Effector memory CD4-positive, alpha-beta T cell (primary cell): ENCODE measurements at regions not wholly inside any gene's neighbourhood (a gene's known extent, or its start where the extent isn't known, plus 50 kb on each side); places are given as distances from the start of the nearest gene placed in this dataset.
"Not testable (repeated sequence)": the region's sequence is repeated elsewhere in the genome, so short reads cannot be mapped to it uniquely, and the experiment has no call there.

Experiments used
- DNase-seq, 3 donors: peaks; one replicate each; pipeline ENCODE4 v3.0.0-alpha.2; 2020
- H3K27ac ChIP-seq: 2 replicates; pipeline ENCODE4 v1.7.0; 2013; ENCODE audit warnings: mild to moderate bottlenecking, low read length, moderate library complexity; ENCODE audit not compliant: insufficient read depth, poor library complexity, severe bottlenecking
- H3K27me3 ChIP-seq: replicated peaks from 2 replicates; pipeline ENCODE4 v1.7.0; 2013; ENCODE audit warnings: mild to moderate bottlenecking, low read length; ENCODE audit not compliant: insufficient read depth, control insufficient read depth, poor library complexity, severe bottlenecking
- H3K36me3 ChIP-seq: 2 replicates; pipeline ENCODE4 v1.7.0; 2013; ENCODE audit warnings: mild to moderate bottlenecking, low read length, moderate library complexity; ENCODE audit not compliant: control insufficient read depth, insufficient read depth
- H3K4me1 ChIP-seq: 2 replicates; pipeline ENCODE4 v1.7.0; 2013; ENCODE audit warnings: low read length, mild to moderate bottlenecking; ENCODE audit not compliant: control insufficient read depth, insufficient read depth, poor library complexity, severe bottlenecking
- H3K4me3 ChIP-seq: 2 replicates; pipeline ENCODE4 v1.7.0; 2013; ENCODE audit warnings: low read length, low read depth, mild to moderate bottlenecking; ENCODE audit not compliant: insufficient read depth, poor library complexity, severe bottlenecking
- H3K9me3 ChIP-seq: 2 replicates; pipeline ENCODE4 v1.7.0; 2013; ENCODE audit warnings: mild to moderate bottlenecking, low read length, moderate library complexity; ENCODE audit not compliant: control insufficient read depth

DNA sequence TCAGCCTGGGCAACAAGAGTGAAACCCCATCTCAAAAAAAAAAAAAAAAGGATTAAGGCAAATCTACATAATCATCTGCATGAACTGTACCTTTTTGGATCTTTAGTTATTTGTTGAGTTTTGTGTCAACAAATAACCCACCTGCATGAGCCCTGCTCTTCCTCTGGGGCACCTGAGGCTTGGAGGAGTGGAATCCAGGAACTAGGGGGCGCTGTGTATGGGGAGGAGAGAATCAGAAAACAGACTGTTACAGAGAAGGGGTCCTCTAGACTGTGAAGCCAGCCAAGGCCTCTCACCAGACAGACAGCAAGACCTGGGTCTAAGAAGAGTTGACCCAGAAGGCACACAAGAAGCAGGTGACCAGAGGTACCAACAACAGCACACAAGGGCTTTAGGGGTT lies 682.8 kb upstream of the NRP1 start:
- Histone ChIP-seq H3K27me3 (no peaks in the 10 kb centered on the region), H3K36me3 (no peaks in the 10 kb centered on the region), H3K4me1 (no peaks in the 10 kb centered on the region), H3K4me3 (no peak overlapping the region), H3K27ac (no peak overlapping the region), H3K9me3 (no peaks in the 10 kb centered on the region)
- no peak for DNase-seq

DNA sequence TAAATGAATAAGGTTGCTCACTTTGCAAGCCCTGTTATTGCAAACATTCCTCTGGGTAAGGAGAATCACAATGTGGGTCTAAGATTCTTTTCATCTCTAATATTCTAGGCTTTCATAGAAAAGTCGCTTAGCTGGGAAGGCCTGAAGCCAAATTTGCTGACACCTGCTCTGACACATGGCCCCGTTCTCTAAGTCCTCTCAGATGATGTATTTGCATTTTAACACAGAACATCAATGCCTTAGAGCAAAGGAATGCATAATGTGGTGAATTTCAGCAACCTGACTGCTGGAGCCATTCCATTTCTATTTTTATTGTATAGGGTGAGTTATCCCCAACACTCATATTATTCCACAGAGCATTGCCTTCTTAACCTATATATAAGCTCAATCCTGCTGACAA lies 682.1 kb upstream of the NRP1 start:
- H3K4me3 ChIP-seq, result no peak overlapping the region

DNA sequence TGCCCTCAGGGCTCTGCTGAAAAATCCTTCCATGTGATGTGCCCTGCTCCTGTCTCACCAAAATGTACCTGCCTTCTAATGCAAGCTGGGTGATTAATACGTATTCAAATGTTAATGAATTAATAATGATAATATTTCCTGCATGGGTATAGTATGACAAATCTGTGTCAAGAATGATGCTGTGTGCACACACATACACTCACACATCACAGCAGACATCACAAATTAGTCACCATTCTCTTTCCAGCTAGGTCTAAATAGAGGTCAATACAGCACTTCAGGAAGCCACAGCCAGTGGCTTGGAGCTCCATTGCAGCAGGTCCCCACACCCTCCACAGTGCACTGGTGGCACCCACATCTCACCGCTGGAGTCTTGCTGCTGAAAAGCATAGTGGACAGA lies 681.2 kb upstream of the NRP1 start:
- no peak for DNase-seq
- Histone ChIP-seq H3K9me3 (no peaks in the 10 kb centered on the region), H3K36me3 (no peaks in the 10 kb centered on the region), H3K4me1 (no peaks in the 10 kb centered on the region), H3K27ac (no peak overlapping the region), H3K4me3 (no peak overlapping the region), H3K27me3 (no peaks in the 10 kb centered on the region)

More for the DNA sequence above, 682.1 kb upstream of the NRP1 start:
- Histone ChIP-seq H3K27ac (no peak overlapping the region), H3K9me3 (no peaks in the 10 kb centered on the region), H3K27me3 (no peaks in the 10 kb centered on the region), H3K36me3 (no peaks in the 10 kb centered on the region), H3K4me1 (no peaks in the 10 kb centered on the region)
- no peak for DNase-seq

DNA sequence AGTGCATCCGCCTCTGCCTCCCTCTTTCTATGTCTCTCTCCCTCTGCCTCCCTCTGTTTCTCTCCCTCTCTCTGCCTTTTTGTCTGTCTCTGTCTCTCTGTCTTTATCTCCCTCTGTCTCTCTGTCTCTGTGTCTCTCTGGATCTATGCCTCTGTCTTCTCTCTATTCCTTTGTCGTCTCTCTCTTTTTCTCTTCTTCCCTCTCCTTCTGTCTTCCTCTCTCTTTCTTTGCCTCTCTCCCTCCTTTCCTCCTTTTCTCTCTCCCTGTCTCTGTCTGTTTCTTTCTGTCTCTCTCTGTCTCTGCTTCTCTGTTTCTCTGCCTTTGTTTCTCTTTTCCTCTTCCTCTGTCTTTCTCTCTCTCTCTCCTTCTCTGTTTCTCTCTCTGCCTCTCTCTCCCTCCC lies 678.8 kb upstream of the NRP1 start:
- Histone ChIP-seq H3K4me1 (no peaks in the 10 kb centered on the region), H3K9me3 (no peaks in the 10 kb centered on the region), H3K27ac (no peak overlapping the region), H3K4me3 (no peak overlapping the region), H3K36me3 (no peaks in the 10 kb centered on the region), H3K27me3 (no peaks in the 10 kb centered on the region)
- no peak for DNase-seq

DNA sequence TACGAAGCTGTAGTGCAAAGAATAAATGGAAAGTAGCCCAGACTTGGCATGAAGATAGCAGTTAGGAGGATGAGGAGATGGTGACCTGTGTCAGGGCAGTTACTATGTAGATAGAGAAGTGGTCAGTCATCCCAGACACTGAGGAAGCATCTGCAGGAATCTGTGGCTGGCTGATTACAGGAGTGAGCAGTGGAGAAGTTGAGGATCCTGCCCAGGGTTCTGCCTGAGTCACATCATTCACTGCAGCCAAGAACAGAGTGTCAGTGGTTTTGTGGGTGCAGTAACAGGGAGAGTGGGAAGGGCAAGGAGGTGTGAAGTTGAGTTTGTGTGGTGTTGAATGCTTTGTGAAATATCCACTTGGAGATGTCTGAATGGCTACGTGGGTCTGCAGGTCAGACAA lies 676.4 kb upstream of the NRP1 start:
- no peaks in the 10 kb centered on the region for H3K9me3 ChIP-seq
- DNase-seq, result no peak
- H3K27me3 ChIP-seq, result no peaks in the 10 kb centered on the region
- no peak overlapping the region for H3K27ac ChIP-seq
- H3K36me3 ChIP-seq, result no peaks in the 10 kb centered on the region
- H3K4me1 ChIP-seq, result no peaks in the 10 kb centered on the region
- H3K4me3 ChIP-seq, result no peak overlapping the region

DNA sequence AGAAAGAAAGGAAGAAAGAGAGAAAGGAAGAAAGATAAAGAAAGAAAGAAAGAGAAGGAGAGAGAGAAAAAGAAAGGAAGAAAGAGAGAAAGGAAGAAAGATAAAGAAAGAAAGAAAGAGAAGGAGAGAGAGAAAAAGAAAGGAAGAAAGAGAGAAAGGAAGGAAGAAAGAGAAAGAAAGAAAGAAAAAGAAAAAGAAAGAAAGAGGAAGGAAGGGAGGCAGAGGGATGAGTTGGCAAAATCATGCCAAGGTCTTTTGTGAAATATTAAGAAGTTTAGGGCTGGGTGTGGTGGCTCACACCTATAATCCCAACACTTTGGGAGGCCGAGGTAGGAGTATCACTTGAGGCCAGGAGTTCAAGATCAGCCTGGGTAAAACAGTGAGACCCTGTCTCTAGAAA lies 675.8 kb upstream of the NRP1 start:
- not testable (repeated sequence) for DNase-seq, H3K4me3 ChIP-seq, H3K27me3 ChIP-seq, H3K9me3 ChIP-seq, H3K27ac ChIP-seq, H3K36me3 ChIP-seq, H3K4me1 ChIP-seq

DNA sequence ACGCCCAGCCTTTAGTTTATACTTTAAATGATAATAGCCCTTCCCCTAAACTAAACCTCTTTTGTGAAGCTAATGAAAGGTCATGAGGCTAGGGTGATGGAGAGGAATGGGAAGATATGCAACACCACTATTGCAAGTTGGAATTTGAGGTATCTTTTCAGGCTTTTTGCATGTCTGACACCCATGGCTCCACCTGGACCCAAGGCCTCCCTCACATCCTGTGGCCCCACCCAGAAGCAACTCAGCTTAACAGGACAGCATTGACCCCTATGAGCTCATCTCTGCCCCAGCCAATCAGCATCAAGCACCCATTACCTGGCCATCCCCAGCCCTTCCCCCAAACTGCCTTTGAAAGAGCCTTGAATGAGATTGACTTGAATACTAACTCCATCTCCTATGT lies 674.2 kb upstream of the NRP1 start:
- no peak overlapping the region for H3K4me3 ChIP-seq
- no peaks in the 10 kb centered on the region for H3K4me1 ChIP-seq
- no peak for DNase-seq

DNA sequence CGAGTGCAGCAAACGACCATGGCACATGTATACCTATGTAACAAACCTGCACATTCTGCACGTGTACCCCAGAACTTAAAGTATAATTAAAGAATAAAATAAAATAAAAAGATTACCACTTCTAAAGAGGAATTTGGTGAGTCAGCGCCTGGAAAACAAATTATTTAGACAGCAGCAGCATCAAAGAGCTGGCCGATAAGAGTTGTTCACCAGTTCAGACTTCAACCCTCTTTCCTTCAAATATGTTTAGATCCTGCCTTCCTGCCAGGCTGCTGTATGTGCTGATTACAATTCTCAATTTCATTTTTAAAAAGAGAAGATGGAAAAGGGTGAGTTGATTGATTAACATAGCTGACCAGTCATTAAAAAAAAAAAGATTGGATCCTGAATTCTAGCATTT lies 672.0 kb upstream of the NRP1 start:
- no peaks in the 10 kb centered on the region for H3K27me3 ChIP-seq
- H3K4me3 ChIP-seq, result no peak overlapping the region

More for the DNA sequence above, 674.2 kb upstream of the NRP1 start:
- Histone ChIP-seq H3K9me3 (no peaks in the 10 kb centered on the region), H3K36me3 (no peaks in the 10 kb centered on the region), H3K27me3 (no peaks in the 10 kb centered on the region), H3K27ac (no peak overlapping the region)

DNA sequence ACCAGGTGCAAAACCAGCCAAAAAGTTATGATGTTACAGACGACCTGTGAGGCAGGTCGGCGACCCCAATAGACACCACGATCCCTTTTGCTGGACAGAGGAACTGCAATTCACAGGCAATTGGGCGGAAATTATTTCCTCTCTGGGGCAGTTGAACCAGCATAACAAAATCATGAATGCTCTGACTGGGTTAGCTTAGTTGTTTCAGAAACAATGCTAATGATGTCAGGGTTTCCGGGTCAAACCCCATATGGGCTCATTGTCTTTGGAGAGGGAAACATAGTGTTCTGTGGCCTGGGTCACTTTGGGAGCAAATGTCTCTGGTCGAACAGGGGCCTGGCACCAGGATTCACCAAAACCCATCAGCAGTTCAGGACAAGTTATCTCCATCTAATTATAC lies 669.1 kb upstream of the NRP1 start:
- Histone ChIP-seq H3K4me3 (no peak overlapping the region), H3K27me3 (no peaks in the 10 kb centered on the region), H3K4me1 (no peaks in the 10 kb centered on the region), H3K27ac (no peak overlapping the region), H3K36me3 (no peaks in the 10 kb centered on the region), H3K9me3 (no peaks in the 10 kb centered on the region)
- no peak for DNase-seq

More for the DNA sequence above, 672.0 kb upstream of the NRP1 start:
- Histone ChIP-seq H3K27ac (no peak overlapping the region), H3K36me3 (no peaks in the 10 kb centered on the region), H3K9me3 (no peaks in the 10 kb centered on the region), H3K4me1 (no peaks in the 10 kb centered on the region)
- DNase-seq, result no peak

DNA sequence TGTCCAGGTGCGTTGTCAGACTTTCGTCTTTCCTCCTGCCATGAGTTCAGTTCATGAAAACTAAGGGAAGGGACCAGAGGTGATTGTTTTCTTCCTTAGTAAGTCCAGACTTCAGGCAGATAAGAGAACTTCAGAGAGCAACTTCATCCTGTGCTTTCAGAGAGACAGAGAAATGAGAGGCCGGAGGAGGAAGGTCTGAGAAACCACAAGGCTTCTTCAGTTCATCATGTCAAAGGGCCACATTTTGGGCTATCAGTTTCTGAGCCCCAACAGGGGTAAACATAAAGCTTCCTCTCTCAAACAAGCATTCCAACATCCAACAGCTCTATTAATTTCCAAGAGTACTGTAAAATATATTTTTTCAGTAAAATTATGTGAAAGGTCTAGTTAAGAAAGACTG lies 668.4 kb upstream of the NRP1 start:
- no peaks in the 10 kb centered on the region for H3K9me3 ChIP-seq
- H3K27ac ChIP-seq, result no peak overlapping the region
- DNase-seq, result no peak
- no peaks in the 10 kb centered on the region for H3K4me1 ChIP-seq
- no peaks in the 10 kb centered on the region for H3K27me3 ChIP-seq
- no peak overlapping the region for H3K4me3 ChIP-seq
- no peaks in the 10 kb centered on the region for H3K36me3 ChIP-seq

DNA sequence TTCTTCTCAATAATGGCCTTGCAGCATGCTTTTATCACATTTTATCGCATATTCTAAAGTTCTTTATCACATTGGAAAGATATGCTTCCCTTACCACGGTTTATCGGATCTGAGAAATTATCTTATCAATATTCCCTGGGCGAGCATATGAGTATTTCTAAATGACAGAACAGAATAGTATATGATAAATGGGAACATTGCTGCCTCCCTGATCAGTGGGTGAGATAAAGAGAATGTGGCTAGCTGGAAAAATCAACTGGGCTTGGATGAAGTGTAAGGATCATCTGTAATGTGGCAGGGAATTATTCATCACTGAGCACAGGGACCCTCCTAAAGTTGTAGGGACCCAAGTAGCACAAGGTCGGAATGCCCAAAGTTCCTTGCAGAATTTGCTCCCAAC lies 667.4 kb upstream of the NRP1 start:
- Histone ChIP-seq H3K36me3 (no peaks in the 10 kb centered on the region), H3K4me1 (no peaks in the 10 kb centered on the region), H3K27ac (no peak overlapping the region), H3K4me3 (no peak overlapping the region), H3K9me3 (no peaks in the 10 kb centered on the region), H3K27me3 (no peaks in the 10 kb centered on the region)
- no peak for DNase-seq
